ENCODE measurements at regions not wholly inside any gene's neighbourhood (a gene's known extent, or its start where the extent isn't known, plus 50 kb on each side); places are given as distances from the start of the nearest gene placed in this dataset.
"Not testable (repeated sequence)": the region's sequence is repeated elsewhere in the genome, so short reads cannot be mapped to it uniquely, and the experiment has no call there.

GRCh38 chr1:232142403-232143314 is 487.3 kb downstream of the SIPA1L2 start:
- H3K27ac ChIP-seq: no peak overlapping the region
- no peak for DNase-seq
- no peak overlapping the region for H3K4me3 ChIP-seq
- intact Hi-C loops (cut with DNase I; ENCODE audit: low total_unique reads): no loop called here
- H3K27me3 ChIP-seq (replicated peaks in 1 of 7): peaks cover 0 to 4% (median 0%) of the 10 kb centered on the region in 7 donors
- WGBS, 5 donors: 68 to 91% (median 76%) methylated on average over 8 of the region's 8 CpGs
- no peak for TF ChIP-seq POLR2A (IDR thresholded peaks at IDR 0.05)
- TF ChIP-seq POLR2AphosphoS5 (IDR thresholded peaks at IDR 0.05): no peak
- no peak for TF ChIP-seq CTCF (IDR thresholded peaks at IDR 0.05 in 8 of 11, conservative IDR thresholded peaks at IDR 0.05 in 3 of 11)
- H3K36me3 ChIP-seq: no peaks in the 10 kb centered on the region
- H3K4me1 ChIP-seq: no peaks in the 10 kb centered on the region
- H3K9me3 ChIP-seq: peaks cover 0 to 12% (median 7%) of the 10 kb centered on the region in 8 donors

GRCh38 chr1:232141167-232141448 is 488.8 kb downstream of the SIPA1L2 start:
- WGBS, 5 donors: 78 to 94% (median 90%) methylated on average over 5 of the region's 5 CpGs
- intact Hi-C loops (cut with DNase I; ENCODE audit: low total_unique reads): not testable (repeated sequence)

GRCh38 chr1:232140419-232141166 is 489.3 kb downstream of the SIPA1L2 start:
- Histone ChIP-seq H3K27ac (no peak overlapping the region), H3K9me3 (peaks cover 0 to 21% (median 7%) of the 10 kb centered on the region in 8 donors), H3K4me1 (no peaks in the 10 kb centered on the region), H3K27me3 (replicated peaks in 1 of 7) (peaks cover 0 to 4% (median 0%) of the 10 kb centered on the region in 7 donors), H3K4me3 (no peak overlapping the region), H3K36me3 (no peaks in the 10 kb centered on the region)
- TF ChIP-seq POLR2A (IDR thresholded peaks at IDR 0.05) (no peak), CTCF (IDR thresholded peaks at IDR 0.05 in 8 of 11, conservative IDR thresholded peaks at IDR 0.05 in 3 of 11) (no peak), POLR2AphosphoS5 (IDR thresholded peaks at IDR 0.05) (no peak)
- intact Hi-C loops (cut with DNase I; ENCODE audit: low total_unique reads): no loop called here
- DNase-seq: no peak
- WGBS, 5 donors: 66 to 86% (median 79%) methylated on average over 6 of the region's 6 CpGs

More at GRCh38 chr1:232141167-232141448, 488.8 kb downstream of the SIPA1L2 start:
- H3K4me3 ChIP-seq; H3K27me3 ChIP-seq (replicated peaks in 1 of 7); H3K4me1 ChIP-seq; H3K36me3 ChIP-seq; H3K27ac ChIP-seq; DNase-seq: not testable (repeated sequence)
- H3K9me3 ChIP-seq: peaks cover 0 to 17% (median 7%) of the 10 kb centered on the region in 8 donors

- TF ChIP-seq CTCF (IDR thresholded peaks at IDR 0.05 in 8 of 11, conservative IDR thresholded peaks at IDR 0.05 in 3 of 11) (no peak), POLR2AphosphoS5 (IDR thresholded peaks at IDR 0.05) (no peak), POLR2A (IDR thresholded peaks at IDR 0.05) (no peak)
- no peak overlapping the region for H3K4me3 ChIP-seq
- peaks cover 0 to 21% (median 7%) of the 10 kb centered on the region in 8 donors for H3K9me3 ChIP-seq
- peaks cover 0 to 4% (median 0%) of the 10 kb centered on the region in 7 donors for H3K27me3 ChIP-seq (replicated peaks in 1 of 7)
- no peak for DNase-seq
- intact Hi-C loops (cut with DNase I; ENCODE audit: low total_unique reads): no loop called here
- no peaks in the 10 kb centered on the region for H3K4me1 ChIP-seq
- WGBS, 5 donors: 88 to 94% (median 92%) methylated on average over 6 of the region's 6 CpGs
- H3K27ac ChIP-seq: no peak overlapping the region
- no peaks in the 10 kb centered on the region for H3K36me3 ChIP-seq
Measured at GRCh38 chr1:232139444-232139843, 490.5 kb downstream of the SIPA1L2 start.
